Fibroblast of gingiva (primary cell): ENCODE measurements at regions not wholly inside any gene's neighbourhood (a gene's known extent, or its start where the extent isn't known, plus 50 kb on each side); places are given as distances from the start of the nearest gene placed in this dataset.

ENCODE experiments used
- DNase-seq: peaks from one replicate; pipeline ENCODE4 v3.0.0-alpha.2; 2011; ENCODE audit warnings: low read depth

- no peak for DNase-seq
Measured at GRCh38 chr1:43008115-43009060, 49.7 kb upstream of the SLC2A1 start.
